ENCODE measurements at regions not wholly inside any gene's neighbourhood (a gene's known extent, or its start where the extent isn't known, plus 50 kb on each side); places are given as distances from the start of the nearest gene placed in this dataset.

GRCh38 chr14:22163051-22163450, 426.0 kb downstream of the DAD1 start:
- no peaks in the 10 kb centered on the region for H3K27me3 ChIP-seq (ENCODE audit: control insufficient read depth, insufficient read depth, low read length)
- no peaks in the 10 kb centered on the region for H3K36me3 ChIP-seq (ENCODE audit: control insufficient read depth, low read depth, low read length)
- H3K9me3 ChIP-seq (ENCODE audit: control insufficient read depth, low read depth, low read length) = no peaks in the 10 kb centered on the region
- no peak overlapping the region for H3K4me3 ChIP-seq (ENCODE audit: low read length)
- no peak overlapping the region for H3K27ac ChIP-seq (ENCODE audit: low read length)
- no peak overlapping the region for H3K9ac ChIP-seq (ENCODE audit: low read length)
- peaks cover 12% of the 10 kb centered on the region for H3K4me1 ChIP-seq (ENCODE audit: control insufficient read depth, low read depth, low read length)

- Histone ChIP-seq H3K4me1 (ENCODE audit: control insufficient read depth, low read depth, low read length) (peaks cover 10% of the 10 kb centered on the region), H3K27me3 (ENCODE audit: control insufficient read depth, insufficient read depth, low read length) (no peaks in the 10 kb centered on the region), H3K27ac (ENCODE audit: low read length) (no peak overlapping the region), H3K36me3 (ENCODE audit: control insufficient read depth, low read depth, low read length) (no peaks in the 10 kb centered on the region), H3K4me3 (ENCODE audit: low read length) (no peak overlapping the region), H3K9ac (ENCODE audit: low read length) (no peak overlapping the region), H3K9me3 (ENCODE audit: control insufficient read depth, low read depth, low read length) (no peaks in the 10 kb centered on the region)
Measured at GRCh38 chr14:22159957-22160356, 429.1 kb downstream of the DAD1 start.

- Histone ChIP-seq H3K4me1 (ENCODE audit: control insufficient read depth, low read depth, low read length) (peaks cover 10% of the 10 kb centered on the region), H3K36me3 (ENCODE audit: control insufficient read depth, low read depth, low read length) (no peaks in the 10 kb centered on the region), H3K27me3 (ENCODE audit: control insufficient read depth, insufficient read depth, low read length) (no peaks in the 10 kb centered on the region), H3K27ac (ENCODE audit: low read length) (no peak overlapping the region), H3K4me3 (ENCODE audit: low read length) (no peak overlapping the region), H3K9me3 (ENCODE audit: control insufficient read depth, low read depth, low read length) (no peaks in the 10 kb centered on the region), H3K9ac (ENCODE audit: low read length) (no peak overlapping the region)
Measured at GRCh38 chr14:22159099-22159498, 429.9 kb downstream of the DAD1 start.

GRCh38 chr14:22158560-22158959, 430.5 kb downstream of the DAD1 start:
- peaks cover 8% of the 10 kb centered on the region for H3K4me1 ChIP-seq (ENCODE audit: control insufficient read depth, low read depth, low read length)
- H3K9me3 ChIP-seq (ENCODE audit: control insufficient read depth, low read depth, low read length) = no peaks in the 10 kb centered on the region
- H3K27ac ChIP-seq (ENCODE audit: low read length) = no peak overlapping the region
- no peak overlapping the region for H3K9ac ChIP-seq (ENCODE audit: low read length)
- no peak overlapping the region for H3K4me3 ChIP-seq (ENCODE audit: low read length)
- H3K36me3 ChIP-seq (ENCODE audit: control insufficient read depth, low read depth, low read length) = no peaks in the 10 kb centered on the region
- H3K27me3 ChIP-seq (ENCODE audit: control insufficient read depth, insufficient read depth, low read length) = no peaks in the 10 kb centered on the region

- H3K27ac ChIP-seq (ENCODE audit: low read length) = no peak overlapping the region
- H3K4me3 ChIP-seq (ENCODE audit: low read length) = no peak overlapping the region
- H3K9ac ChIP-seq (ENCODE audit: low read length) = no peak overlapping the region
- H3K27me3 ChIP-seq (ENCODE audit: control insufficient read depth, insufficient read depth, low read length) = no peaks in the 10 kb centered on the region
- no peaks in the 10 kb centered on the region for H3K4me1 ChIP-seq (ENCODE audit: control insufficient read depth, low read depth, low read length)
- peaks cover 18% of the 10 kb centered on the region for H3K9me3 ChIP-seq (ENCODE audit: control insufficient read depth, low read depth, low read length)
- H3K36me3 ChIP-seq (ENCODE audit: control insufficient read depth, low read depth, low read length) = no peaks in the 10 kb centered on the region
Measured at GRCh38 chr14:22155571-22155970, 433.5 kb downstream of the DAD1 start.

- H3K4me3 ChIP-seq (ENCODE audit: low read length) = no peak overlapping the region
- H3K27me3 ChIP-seq (ENCODE audit: control insufficient read depth, insufficient read depth, low read length) = no peaks in the 10 kb centered on the region
- peaks cover 18% of the 10 kb centered on the region for H3K9me3 ChIP-seq (ENCODE audit: control insufficient read depth, low read depth, low read length)
- no peaks in the 10 kb centered on the region for H3K36me3 ChIP-seq (ENCODE audit: control insufficient read depth, low read depth, low read length)
- H3K9ac ChIP-seq (ENCODE audit: low read length) = no peak overlapping the region
- no peak overlapping the region for H3K27ac ChIP-seq (ENCODE audit: low read length)
- H3K4me1 ChIP-seq (ENCODE audit: control insufficient read depth, low read depth, low read length) = no peaks in the 10 kb centered on the region
Measured at GRCh38 chr14:22152903-22153302, 436.1 kb downstream of the DAD1 start.

- no peak overlapping the region for H3K9ac ChIP-seq (ENCODE audit: low read length)
- H3K4me3 ChIP-seq (ENCODE audit: low read length) = no peak overlapping the region
- no peak overlapping the region for H3K27ac ChIP-seq (ENCODE audit: low read length)
- H3K36me3 ChIP-seq (ENCODE audit: control insufficient read depth, low read depth, low read length) = no peaks in the 10 kb centered on the region
- no peaks in the 10 kb centered on the region for H3K27me3 ChIP-seq (ENCODE audit: control insufficient read depth, insufficient read depth, low read length)
- peaks cover 18% of the 10 kb centered on the region for H3K9me3 ChIP-seq (ENCODE audit: control insufficient read depth, low read depth, low read length)
- no peaks in the 10 kb centered on the region for H3K4me1 ChIP-seq (ENCODE audit: control insufficient read depth, low read depth, low read length)
Measured at GRCh38 chr14:22152161-22152870, 436.7 kb downstream of the DAD1 start.

- no peak overlapping the region for H3K9ac ChIP-seq (ENCODE audit: low read length)
- H3K27ac ChIP-seq (ENCODE audit: low read length) = no peak overlapping the region
- no peak overlapping the region for H3K4me3 ChIP-seq (ENCODE audit: low read length)
- H3K27me3 ChIP-seq (ENCODE audit: control insufficient read depth, insufficient read depth, low read length) = no peaks in the 10 kb centered on the region
- H3K9me3 ChIP-seq (ENCODE audit: control insufficient read depth, low read depth, low read length) = peaks cover 18% of the 10 kb centered on the region
- no peaks in the 10 kb centered on the region for H3K4me1 ChIP-seq (ENCODE audit: control insufficient read depth, low read depth, low read length)
- no peaks in the 10 kb centered on the region for H3K36me3 ChIP-seq (ENCODE audit: control insufficient read depth, low read depth, low read length)
Measured at GRCh38 chr14:22151121-22151520, 437.9 kb downstream of the DAD1 start.

- H3K4me3 ChIP-seq (ENCODE audit: low read length) = no peak overlapping the region
- H3K4me1 ChIP-seq (ENCODE audit: control insufficient read depth, low read depth, low read length) = no peaks in the 10 kb centered on the region
- H3K9me3 ChIP-seq (ENCODE audit: control insufficient read depth, low read depth, low read length) = peaks cover 18% of the 10 kb centered on the region
- no peak overlapping the region for H3K27ac ChIP-seq (ENCODE audit: low read length)
- H3K27me3 ChIP-seq (ENCODE audit: control insufficient read depth, insufficient read depth, low read length) = no peaks in the 10 kb centered on the region
- no peak overlapping the region for H3K9ac ChIP-seq (ENCODE audit: low read length)
- no peaks in the 10 kb centered on the region for H3K36me3 ChIP-seq (ENCODE audit: control insufficient read depth, low read depth, low read length)
Measured at GRCh38 chr14:22149058-22149457, 440.0 kb downstream of the DAD1 start.

GRCh38 chr14:22147716-22148115, 441.3 kb downstream of the DAD1 start:
- Histone ChIP-seq H3K27me3 (ENCODE audit: control insufficient read depth, insufficient read depth, low read length) (no peaks in the 10 kb centered on the region), H3K4me3 (ENCODE audit: low read length) (no peak overlapping the region), H3K9me3 (ENCODE audit: control insufficient read depth, low read depth, low read length) (peaks cover 15% of the 10 kb centered on the region), H3K36me3 (ENCODE audit: control insufficient read depth, low read depth, low read length) (no peaks in the 10 kb centered on the region), H3K27ac (ENCODE audit: low read length) (no peak overlapping the region), H3K9ac (ENCODE audit: low read length) (no peak overlapping the region), H3K4me1 (ENCODE audit: control insufficient read depth, low read depth, low read length) (no peaks in the 10 kb centered on the region)

GRCh38 chr14:22143363-22143762, 445.7 kb downstream of the DAD1 start:
- Histone ChIP-seq H3K27me3 (ENCODE audit: control insufficient read depth, insufficient read depth, low read length) (no peaks in the 10 kb centered on the region), H3K4me3 (ENCODE audit: low read length) (no peak overlapping the region), H3K9me3 (ENCODE audit: control insufficient read depth, low read depth, low read length) (no peaks in the 10 kb centered on the region), H3K27ac (ENCODE audit: low read length) (no peak overlapping the region), H3K36me3 (ENCODE audit: control insufficient read depth, low read depth, low read length) (no peaks in the 10 kb centered on the region), H3K9ac (ENCODE audit: low read length) (no peak overlapping the region), H3K4me1 (ENCODE audit: control insufficient read depth, low read depth, low read length) (no peaks in the 10 kb centered on the region)

GRCh38 chr14:22140633-22141032, 448.4 kb downstream of the DAD1 start:
- no peak overlapping the region for H3K27ac ChIP-seq (ENCODE audit: low read length)
- H3K4me3 ChIP-seq (ENCODE audit: low read length) = no peak overlapping the region
- no peaks in the 10 kb centered on the region for H3K4me1 ChIP-seq (ENCODE audit: control insufficient read depth, low read depth, low read length)
- H3K9me3 ChIP-seq (ENCODE audit: control insufficient read depth, low read depth, low read length) = no peaks in the 10 kb centered on the region
- no peaks in the 10 kb centered on the region for H3K27me3 ChIP-seq (ENCODE audit: control insufficient read depth, insufficient read depth, low read length)
- H3K9ac ChIP-seq (ENCODE audit: low read length) = no peak overlapping the region
- no peaks in the 10 kb centered on the region for H3K36me3 ChIP-seq (ENCODE audit: control insufficient read depth, low read depth, low read length)

Data from iPS-18a (cell line).